K562 (cell line): ENCODE measurements at regions not wholly inside any gene's neighbourhood (a gene's known extent, or its start where the extent isn't known, plus 50 kb on each side); places are given as distances from the start of the nearest gene placed in this dataset.

ENCODE experiments used
- ETV5 ChIP-seq: sonication (generic); formaldehyde crosslinking; IDR thresholded peaks from 2 replicates; pipeline ENCODE4 v1.4.0; 2020; ENCODE audit warnings: low read depth, mild to moderate bottlenecking, missing genetic modification reagents
- HLTF ChIP-seq: fragments of 450-650 bp; IDR thresholded peaks from 2 replicates; pipeline ENCODE4 v1.6.1; 2016
- KDM1A ChIP-seq, 2 experiments: fragments of 450-650 bp; IDR thresholded peaks; 2 replicates each; pipeline ENCODE4 v1.6.1; 2016; ENCODE audit warnings: mild to moderate bottlenecking in 2 of 2
- MAFF ChIP-seq: IDR thresholded peaks from 2 replicates; pipeline ENCODE4 v1.6.1; 2012; ENCODE audit warnings: low read length, improper control_type of control experiment
- RBM34 ChIP-seq: fragments of 200-400 bp; formaldehyde crosslinking; IDR thresholded peaks from 2 replicates; pipeline ENCODE4 v1.6.1; 2018; ENCODE audit warnings: low read length, borderline replicate concordance; ENCODE audit not compliant: insufficient read depth
- SNIP1 ChIP-seq: fragments of 450-650 bp; IDR thresholded peaks from 2 replicates; pipeline ENCODE4 v1.7.1; 2017; ENCODE audit warnings: low read depth, mild to moderate bottlenecking
- TF ChIP-seq, protein P1 (sequence below): sonication (generic); formaldehyde crosslinking; IDR thresholded peaks from 2 replicates; pipeline ENCODE4 v1.8.0; 2023; ENCODE audit warnings: mild to moderate bottlenecking, missing genetic modification reagents
- TF ChIP-seq, protein P2 (sequence below): fragments of 250-450 bp; sonication (Bioruptor Pico); IDR thresholded peaks from 2 replicates; pipeline ENCODE4 v1.8.0; 2022; ENCODE audit warnings: inconsistent platforms, mild to moderate bottlenecking, moderate library complexity, borderline replicate concordance
- TF ChIP-seq, protein P3 (sequence below): fragments of 200-800 bp; sonication (Bioruptor generic); IDR thresholded peaks from 2 replicates; pipeline ENCODE4 v1.6.1; 2016; ENCODE audit warnings: missing genetic modification characterization, missing compliant biosample characterization
- TF ChIP-seq, protein P4 (sequence below): sonication (generic); IDR thresholded peaks from 2 replicates; pipeline ENCODE4 v1.6.1; 2016

DNA sequence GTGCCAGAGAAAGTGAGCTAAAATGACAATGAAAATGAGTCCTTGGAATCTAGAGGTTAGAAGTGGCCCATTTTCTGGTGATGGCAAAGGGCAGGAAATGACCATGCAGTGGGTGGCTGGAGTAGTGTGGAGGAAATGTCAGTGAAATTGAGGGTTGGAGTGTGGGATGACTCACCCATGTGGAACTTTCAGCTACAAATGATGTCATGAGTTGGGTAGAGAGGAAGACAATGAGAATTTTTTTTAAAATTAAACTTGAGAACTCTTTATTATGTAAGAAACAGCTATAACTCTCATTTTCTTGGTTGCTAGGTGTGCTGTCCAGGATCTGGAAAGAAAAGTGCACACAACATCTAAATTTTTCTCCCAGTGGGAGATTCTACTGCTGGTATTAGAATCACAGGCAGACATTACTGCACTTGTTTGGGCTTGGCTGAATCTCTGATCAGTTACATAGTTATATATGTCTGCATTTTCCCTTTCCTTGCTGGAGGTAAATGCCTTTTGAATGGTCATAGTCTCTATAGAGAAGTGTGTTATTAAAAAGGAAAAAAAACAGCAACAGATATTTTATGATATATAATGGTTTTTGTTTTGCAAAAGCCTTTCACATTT, 56.8 kb upstream of the GNG12 start (continued):
- TF ChIP-seq, protein P1, sequence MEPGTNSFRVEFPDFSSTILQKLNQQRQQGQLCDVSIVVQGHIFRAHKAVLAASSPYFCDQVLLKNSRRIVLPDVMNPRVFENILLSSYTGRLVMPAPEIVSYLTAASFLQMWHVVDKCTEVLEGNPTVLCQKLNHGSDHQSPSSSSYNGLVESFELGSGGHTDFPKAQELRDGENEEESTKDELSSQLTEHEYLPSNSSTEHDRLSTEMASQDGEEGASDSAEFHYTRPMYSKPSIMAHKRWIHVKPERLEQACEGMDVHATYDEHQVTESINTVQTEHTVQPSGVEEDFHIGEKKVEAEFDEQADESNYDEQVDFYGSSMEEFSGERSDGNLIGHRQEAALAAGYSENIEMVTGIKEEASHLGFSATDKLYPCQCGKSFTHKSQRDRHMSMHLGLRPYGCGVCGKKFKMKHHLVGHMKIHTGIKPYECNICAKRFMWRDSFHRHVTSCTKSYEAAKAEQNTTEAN: no peak
- TF ChIP-seq SNIP1: no peak
- TF ChIP-seq, protein P2, sequence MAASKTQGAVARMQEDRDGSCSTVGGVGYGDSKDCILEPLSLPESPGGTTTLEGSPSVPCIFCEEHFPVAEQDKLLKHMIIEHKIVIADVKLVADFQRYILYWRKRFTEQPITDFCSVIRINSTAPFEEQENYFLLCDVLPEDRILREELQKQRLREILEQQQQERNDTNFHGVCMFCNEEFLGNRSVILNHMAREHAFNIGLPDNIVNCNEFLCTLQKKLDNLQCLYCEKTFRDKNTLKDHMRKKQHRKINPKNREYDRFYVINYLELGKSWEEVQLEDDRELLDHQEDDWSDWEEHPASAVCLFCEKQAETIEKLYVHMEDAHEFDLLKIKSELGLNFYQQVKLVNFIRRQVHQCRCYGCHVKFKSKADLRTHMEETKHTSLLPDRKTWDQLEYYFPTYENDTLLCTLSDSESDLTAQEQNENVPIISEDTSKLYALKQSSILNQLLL: no peak
- TF ChIP-seq ETV5: no peak
- TF ChIP-seq HLTF: no peak
- no peak for TF ChIP-seq MAFF
- no peak for TF ChIP-seq RBM34
- TF ChIP-seq, protein P3, sequence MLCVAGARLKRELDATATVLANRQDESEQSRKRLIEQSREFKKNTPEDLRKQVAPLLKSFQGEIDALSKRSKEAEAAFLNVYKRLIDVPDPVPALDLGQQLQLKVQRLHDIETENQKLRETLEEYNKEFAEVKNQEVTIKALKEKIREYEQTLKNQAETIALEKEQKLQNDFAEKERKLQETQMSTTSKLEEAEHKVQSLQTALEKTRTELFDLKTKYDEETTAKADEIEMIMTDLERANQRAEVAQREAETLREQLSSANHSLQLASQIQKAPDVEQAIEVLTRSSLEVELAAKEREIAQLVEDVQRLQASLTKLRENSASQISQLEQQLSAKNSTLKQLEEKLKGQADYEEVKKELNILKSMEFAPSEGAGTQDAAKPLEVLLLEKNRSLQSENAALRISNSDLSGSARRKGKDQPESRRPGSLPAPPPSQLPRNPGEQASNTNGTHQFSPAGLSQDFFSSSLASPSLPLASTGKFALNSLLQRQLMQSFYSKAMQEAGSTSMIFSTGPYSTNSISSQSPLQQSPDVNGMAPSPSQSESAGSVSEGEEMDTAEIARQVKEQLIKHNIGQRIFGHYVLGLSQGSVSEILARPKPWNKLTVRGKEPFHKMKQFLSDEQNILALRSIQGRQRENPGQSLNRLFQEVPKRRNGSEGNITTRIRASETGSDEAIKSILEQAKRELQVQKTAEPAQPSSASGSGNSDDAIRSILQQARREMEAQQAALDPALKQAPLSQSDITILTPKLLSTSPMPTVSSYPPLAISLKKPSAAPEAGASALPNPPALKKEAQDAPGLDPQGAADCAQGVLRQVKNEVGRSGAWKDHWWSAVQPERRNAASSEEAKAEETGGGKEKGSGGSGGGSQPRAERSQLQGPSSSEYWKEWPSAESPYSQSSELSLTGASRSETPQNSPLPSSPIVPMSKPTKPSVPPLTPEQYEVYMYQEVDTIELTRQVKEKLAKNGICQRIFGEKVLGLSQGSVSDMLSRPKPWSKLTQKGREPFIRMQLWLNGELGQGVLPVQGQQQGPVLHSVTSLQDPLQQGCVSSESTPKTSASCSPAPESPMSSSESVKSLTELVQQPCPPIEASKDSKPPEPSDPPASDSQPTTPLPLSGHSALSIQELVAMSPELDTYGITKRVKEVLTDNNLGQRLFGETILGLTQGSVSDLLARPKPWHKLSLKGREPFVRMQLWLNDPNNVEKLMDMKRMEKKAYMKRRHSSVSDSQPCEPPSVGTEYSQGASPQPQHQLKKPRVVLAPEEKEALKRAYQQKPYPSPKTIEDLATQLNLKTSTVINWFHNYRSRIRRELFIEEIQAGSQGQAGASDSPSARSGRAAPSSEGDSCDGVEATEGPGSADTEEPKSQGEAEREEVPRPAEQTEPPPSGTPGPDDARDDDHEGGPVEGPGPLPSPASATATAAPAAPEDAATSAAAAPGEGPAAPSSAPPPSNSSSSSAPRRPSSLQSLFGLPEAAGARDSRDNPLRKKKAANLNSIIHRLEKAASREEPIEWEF (CRISPR knock-in tag): no peak
- TF ChIP-seq KDM1A (IDR thresholded peaks at IDR 0.05): no peak
- TF ChIP-seq, protein P4, sequence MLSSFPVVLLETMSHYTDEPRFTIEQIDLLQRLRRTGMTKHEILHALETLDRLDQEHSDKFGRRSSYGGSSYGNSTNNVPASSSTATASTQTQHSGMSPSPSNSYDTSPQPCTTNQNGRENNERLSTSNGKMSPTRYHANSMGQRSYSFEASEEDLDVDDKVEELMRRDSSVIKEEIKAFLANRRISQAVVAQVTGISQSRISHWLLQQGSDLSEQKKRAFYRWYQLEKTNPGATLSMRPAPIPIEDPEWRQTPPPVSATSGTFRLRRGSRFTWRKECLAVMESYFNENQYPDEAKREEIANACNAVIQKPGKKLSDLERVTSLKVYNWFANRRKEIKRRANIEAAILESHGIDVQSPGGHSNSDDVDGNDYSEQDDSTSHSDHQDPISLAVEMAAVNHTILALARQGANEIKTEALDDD: no peak
